ENCODE measurements at regions not wholly inside any gene's neighbourhood (a gene's known extent, or its start where the extent isn't known, plus 50 kb on each side); places are given as distances from the start of the nearest gene placed in this dataset.

DNA sequence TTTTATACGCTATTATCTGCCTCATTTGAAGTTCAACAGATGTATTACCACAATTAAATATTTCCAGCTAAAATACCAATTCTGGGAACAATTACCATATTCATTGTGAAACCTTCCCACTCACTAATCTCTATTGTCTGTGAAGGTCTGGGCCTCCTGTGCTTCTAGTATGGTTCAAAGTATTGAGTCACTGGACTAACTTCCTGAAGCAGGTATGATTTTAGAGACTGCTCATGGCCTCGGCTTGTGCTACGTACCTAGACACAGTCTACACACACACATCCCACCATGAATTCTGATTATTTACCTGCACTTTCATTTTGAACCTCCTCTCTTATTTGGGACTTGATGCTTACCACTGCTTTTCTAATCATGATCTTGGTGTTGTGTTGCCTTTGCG, 180.7 kb upstream of the EPHA4 start:
- Histone ChIP-seq H3K4me3 (ENCODE audit: low read depth in 1 of 2, low read length in 1 of 2) (no peak overlapping the region), H3K27ac (no peak overlapping the region), H3K4me1 (ENCODE audit: control insufficient read depth in 1 of 2, insufficient read depth in 1 of 2, low read depth in 1 of 2, low read length in 1 of 2) (no peaks in the 10 kb centered on the region), H3K9me3 (no peaks in the 10 kb centered on the region), H3K27me3 (no peaks in the 10 kb centered on the region), H3K36me3 (no peaks in the 10 kb centered on the region)
- TF ChIP-seq, protein P1, sequence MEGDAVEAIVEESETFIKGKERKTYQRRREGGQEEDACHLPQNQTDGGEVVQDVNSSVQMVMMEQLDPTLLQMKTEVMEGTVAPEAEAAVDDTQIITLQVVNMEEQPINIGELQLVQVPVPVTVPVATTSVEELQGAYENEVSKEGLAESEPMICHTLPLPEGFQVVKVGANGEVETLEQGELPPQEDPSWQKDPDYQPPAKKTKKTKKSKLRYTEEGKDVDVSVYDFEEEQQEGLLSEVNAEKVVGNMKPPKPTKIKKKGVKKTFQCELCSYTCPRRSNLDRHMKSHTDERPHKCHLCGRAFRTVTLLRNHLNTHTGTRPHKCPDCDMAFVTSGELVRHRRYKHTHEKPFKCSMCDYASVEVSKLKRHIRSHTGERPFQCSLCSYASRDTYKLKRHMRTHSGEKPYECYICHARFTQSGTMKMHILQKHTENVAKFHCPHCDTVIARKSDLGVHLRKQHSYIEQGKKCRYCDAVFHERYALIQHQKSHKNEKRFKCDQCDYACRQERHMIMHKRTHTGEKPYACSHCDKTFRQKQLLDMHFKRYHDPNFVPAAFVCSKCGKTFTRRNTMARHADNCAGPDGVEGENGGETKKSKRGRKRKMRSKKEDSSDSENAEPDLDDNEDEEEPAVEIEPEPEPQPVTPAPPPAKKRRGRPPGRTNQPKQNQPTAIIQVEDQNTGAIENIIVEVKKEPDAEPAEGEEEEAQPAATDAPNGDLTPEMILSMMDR (IDR thresholded peaks at IDR 0.05): no peak

DNA sequence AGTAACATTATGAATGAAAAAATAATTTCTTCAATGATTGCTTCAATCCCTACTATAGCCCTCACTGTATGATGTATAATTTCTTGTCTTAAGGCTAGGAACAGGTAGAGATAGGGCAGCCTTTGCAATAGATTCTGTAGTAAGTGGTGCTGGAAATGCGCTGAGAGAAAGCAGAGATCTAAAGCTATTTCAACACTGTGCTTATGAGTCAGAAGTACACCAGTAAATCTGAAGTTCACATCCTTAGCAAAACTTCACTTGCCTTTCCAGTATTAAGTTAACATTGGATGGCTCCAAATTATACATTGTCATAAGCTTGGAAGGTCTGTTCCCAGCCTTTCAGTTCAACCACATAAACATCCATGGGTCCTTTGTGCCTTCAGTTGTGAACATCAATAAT, 178.2 kb upstream of the EPHA4 start:
- H3K4me1 ChIP-seq (ENCODE audit: control insufficient read depth in 1 of 2, insufficient read depth in 1 of 2, low read depth in 1 of 2, low read length in 1 of 2): no peaks in the 10 kb centered on the region
- no peaks in the 10 kb centered on the region for H3K9me3 ChIP-seq
- no peak overlapping the region for H3K4me3 ChIP-seq (ENCODE audit: low read depth in 1 of 2, low read length in 1 of 2)
- no peaks in the 10 kb centered on the region for H3K27me3 ChIP-seq
- TF ChIP-seq, protein P1 (IDR thresholded peaks at IDR 0.05): no peak
- H3K36me3 ChIP-seq: no peaks in the 10 kb centered on the region
- H3K27ac ChIP-seq: no peak overlapping the region

DNA sequence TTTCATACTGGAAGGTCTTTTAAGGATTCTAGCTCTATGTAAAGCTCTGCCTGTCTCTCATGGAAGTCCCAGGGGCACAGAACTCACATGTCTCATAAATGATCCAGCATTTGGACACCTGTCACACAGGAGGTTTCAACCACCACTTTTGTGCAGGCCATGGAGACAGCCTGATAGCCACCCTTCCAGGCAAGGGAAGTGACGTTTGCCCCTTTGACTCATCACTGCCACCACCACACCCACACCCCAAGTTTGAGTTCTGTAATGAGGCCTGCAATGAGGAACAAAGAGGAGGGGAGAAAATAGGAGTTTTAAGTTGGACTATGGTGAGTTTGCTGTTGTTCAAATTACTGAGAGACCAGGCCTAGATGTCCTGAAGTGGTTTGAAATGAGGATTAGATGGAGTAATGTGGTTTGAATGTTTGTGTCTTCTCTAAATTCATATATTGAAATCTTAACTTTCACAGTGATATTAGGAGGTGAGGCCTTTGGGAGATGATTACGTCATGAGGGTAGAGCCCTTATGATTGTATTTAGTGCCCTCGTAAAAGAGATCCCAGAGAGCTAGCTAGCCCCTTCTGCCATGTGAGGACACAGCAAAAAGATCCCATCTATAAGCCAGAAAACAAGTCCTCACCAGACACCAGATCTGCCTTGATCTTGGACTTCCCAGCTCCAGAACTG, 175.3 kb upstream of the EPHA4 start:
- Histone ChIP-seq H3K27ac (no peak overlapping the region), H3K4me3 (ENCODE audit: low read depth in 1 of 2, low read length in 1 of 2) (no peak overlapping the region), H3K36me3 (no peaks in the 10 kb centered on the region), H3K9me3 (no peaks in the 10 kb centered on the region), H3K4me1 (ENCODE audit: control insufficient read depth in 1 of 2, insufficient read depth in 1 of 2, low read depth in 1 of 2, low read length in 1 of 2) (no peaks in the 10 kb centered on the region), H3K27me3 (no peaks in the 10 kb centered on the region)
- TF ChIP-seq, protein P1 (IDR thresholded peaks at IDR 0.05): no peak

DNA sequence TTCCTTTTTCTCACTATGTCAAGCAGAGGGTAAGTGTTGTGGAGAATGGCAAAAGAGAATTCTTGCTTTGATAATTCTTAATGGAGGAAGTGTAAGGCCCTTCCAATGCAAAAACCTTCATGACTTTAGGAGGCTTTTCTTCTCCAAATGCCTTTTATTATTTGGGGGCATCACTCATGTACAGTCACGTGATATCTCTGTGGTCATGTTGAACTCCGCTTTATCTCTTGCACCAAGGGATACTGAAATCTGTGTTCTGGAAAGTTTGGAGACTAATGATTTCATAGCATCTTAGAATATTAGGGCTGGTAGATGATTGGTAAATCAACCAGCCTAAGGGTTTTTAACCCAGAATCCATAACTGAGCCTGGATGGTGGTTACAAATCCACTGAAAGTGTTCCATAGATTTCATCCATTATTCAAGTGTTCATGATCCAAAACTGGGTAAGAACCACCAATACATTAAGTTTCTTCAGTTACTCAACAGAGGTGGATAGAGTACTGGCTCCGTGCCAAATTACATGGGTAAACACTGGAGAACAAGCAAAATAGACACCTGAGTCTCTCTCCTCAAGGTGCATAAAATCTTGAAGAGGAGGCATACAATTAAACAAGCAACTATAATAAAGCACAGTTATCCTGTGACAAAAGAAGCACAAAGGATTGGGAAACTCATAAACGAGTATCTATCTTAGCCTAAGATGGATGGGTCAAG, 169.6 kb upstream of the EPHA4 start:
- Histone ChIP-seq H3K4me1 (ENCODE audit: control insufficient read depth in 1 of 2, insufficient read depth in 1 of 2, low read depth in 1 of 2, low read length in 1 of 2) (no peaks in the 10 kb centered on the region), H3K9me3 (no peaks in the 10 kb centered on the region), H3K36me3 (no peaks in the 10 kb centered on the region), H3K27ac (no peak overlapping the region), H3K4me3 (ENCODE audit: low read depth in 1 of 2, low read length in 1 of 2) (no peak overlapping the region), H3K27me3 (no peaks in the 10 kb centered on the region)
- TF ChIP-seq, protein P1 (IDR thresholded peaks at IDR 0.05): no peak

DNA sequence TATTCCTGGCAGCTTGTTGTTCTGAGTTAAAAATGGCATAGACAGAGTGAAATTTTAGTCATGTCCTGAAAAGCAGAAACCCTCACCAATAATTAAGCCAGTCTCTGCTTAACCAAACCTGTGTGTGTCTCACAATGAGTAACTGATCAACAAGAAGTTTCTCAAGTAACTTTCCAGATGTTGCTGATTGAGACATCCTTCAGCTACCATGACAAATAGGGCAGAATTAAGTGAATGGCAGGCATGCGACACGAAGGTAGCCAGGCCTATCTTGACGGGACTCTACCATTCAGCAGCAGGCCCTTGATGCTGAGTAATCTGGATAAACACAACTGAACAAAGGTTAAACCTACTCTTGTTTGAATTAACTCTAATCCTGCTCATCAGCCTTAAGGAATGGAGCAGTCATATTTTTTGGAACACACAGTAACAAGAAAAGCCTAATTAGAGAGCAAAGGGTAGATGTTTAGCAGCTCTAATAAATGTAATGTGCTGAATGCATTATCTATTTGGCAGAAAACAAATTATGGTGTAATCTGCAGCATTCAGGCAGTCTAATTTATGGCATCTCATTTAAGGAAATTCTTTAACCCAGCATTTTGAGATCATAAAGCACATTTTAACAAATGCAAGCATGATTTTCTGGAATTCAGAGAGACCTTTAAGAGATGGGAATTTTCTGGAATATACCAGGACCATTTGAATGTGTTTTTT, 159.5 kb upstream of the EPHA4 start:
- H3K27ac ChIP-seq: no peak overlapping the region
- TF ChIP-seq, protein P1 (IDR thresholded peaks at IDR 0.05): no peak
- no peaks in the 10 kb centered on the region for H3K9me3 ChIP-seq
- H3K4me3 ChIP-seq (ENCODE audit: low read depth in 1 of 2, low read length in 1 of 2): no peak overlapping the region
- no peaks in the 10 kb centered on the region for H3K36me3 ChIP-seq
- no peaks in the 10 kb centered on the region for H3K27me3 ChIP-seq
- H3K4me1 ChIP-seq (ENCODE audit: control insufficient read depth in 1 of 2, insufficient read depth in 1 of 2, low read depth in 1 of 2, low read length in 1 of 2): no peaks in the 10 kb centered on the region

All from neutrophil (primary cell).